ENCODE measurements at regions not wholly inside any gene's neighbourhood (a gene's known extent, or its start where the extent isn't known, plus 50 kb on each side); places are given as distances from the start of the nearest gene placed in this dataset.

DNA sequence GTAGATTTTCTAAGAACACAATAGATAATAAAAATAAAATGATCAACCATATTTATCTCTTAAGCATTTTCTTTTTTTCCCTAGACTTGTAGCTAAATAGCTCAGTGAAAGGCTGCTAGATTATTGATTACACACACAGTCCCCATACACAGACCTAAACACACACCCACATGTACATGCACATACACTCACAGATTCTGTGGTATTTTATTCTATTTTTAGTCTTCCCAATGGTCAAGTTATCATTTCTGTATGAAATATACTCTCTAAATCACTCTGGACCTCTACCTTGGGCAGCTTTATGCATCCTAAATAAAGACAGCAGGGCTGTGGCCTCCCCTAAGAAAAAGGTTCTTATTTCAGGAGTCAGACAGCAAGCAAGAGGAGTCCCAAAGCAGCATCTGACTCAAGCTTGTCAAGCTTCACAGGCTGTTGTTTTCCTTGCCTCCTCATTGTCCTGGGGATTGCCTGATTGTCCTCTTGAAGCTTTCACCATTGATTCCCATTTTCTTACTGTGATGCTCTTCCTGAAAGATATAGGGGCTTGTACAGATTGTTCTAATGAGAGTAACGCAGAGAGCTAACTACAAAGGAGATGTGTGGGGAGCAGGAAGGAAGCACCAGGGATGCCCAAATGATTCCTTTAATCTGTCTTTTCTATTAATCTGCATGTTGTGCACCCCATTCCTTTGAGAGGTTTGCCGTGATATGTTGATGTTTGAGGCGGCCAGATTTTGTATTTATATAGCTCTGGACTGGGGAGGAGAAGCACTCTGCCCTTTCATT is 986.5 kb downstream of the PCDH17 start:
- no peak for TF ChIP-seq POLR2A (IDR thresholded peaks at IDR 0.05)
- TF ChIP-seq EP300 (IDR thresholded peaks at IDR 0.05), result no peak
- TF ChIP-seq, protein P1, sequence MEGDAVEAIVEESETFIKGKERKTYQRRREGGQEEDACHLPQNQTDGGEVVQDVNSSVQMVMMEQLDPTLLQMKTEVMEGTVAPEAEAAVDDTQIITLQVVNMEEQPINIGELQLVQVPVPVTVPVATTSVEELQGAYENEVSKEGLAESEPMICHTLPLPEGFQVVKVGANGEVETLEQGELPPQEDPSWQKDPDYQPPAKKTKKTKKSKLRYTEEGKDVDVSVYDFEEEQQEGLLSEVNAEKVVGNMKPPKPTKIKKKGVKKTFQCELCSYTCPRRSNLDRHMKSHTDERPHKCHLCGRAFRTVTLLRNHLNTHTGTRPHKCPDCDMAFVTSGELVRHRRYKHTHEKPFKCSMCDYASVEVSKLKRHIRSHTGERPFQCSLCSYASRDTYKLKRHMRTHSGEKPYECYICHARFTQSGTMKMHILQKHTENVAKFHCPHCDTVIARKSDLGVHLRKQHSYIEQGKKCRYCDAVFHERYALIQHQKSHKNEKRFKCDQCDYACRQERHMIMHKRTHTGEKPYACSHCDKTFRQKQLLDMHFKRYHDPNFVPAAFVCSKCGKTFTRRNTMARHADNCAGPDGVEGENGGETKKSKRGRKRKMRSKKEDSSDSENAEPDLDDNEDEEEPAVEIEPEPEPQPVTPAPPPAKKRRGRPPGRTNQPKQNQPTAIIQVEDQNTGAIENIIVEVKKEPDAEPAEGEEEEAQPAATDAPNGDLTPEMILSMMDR (IDR thresholded peaks at IDR 0.05), result no peak

DNA sequence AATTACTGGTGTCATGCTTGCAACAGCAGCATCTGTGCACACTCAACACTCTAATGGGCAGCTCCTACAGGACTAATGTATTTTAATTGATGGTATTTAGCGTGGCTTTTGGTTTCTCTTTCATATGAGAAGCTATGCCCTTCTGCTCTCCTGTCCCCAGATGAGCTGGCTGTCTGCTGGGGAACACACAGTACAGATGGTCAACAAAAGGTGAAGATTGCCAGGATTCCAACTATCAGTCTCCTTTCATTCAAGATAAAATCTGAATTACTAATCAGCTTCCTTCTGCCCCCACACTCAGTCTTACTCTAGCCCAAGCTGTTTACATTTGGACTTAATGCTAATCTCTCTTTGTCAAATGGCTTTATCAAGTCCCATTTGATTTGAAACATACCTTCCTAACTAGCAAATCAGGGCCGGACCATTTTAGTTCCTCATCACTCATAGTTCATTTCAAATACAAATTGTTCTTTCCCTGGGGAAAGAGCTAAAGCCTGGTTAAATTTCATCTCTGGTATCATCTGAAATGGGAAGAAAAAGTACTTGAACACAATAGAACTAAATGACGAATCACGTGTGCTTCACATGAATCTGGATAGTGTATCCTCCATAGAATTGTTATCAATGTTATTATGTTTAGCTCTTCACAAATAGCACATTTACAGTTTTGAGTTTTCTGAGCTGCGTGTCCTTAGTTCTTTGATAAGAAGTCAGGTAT is 988.0 kb downstream of the PCDH17 start:
- H3K27ac ChIP-seq, result no peak overlapping the region
- TF ChIP-seq, protein P1 (IDR thresholded peaks at IDR 0.05), result no peak
- TF ChIP-seq POLR2A (IDR thresholded peaks at IDR 0.05) (no peak), EP300 (IDR thresholded peaks at IDR 0.05) (no peak)
- no peak for DNase-seq (ENCODE audit: low spot score in 2 of 2)
- 82 to 84% methylated on average over 5 of the region's 5 CpGs for WGBS, 2 donors
- no peaks in the 10 kb centered on the region for H3K9me3 ChIP-seq
- no peak overlapping the region for H3K4me3 ChIP-seq
- H3K4me1 ChIP-seq, result no peaks in the 10 kb centered on the region
- H3K36me3 ChIP-seq, result no peaks in the 10 kb centered on the region
- H3K27me3 ChIP-seq, result no peaks in the 10 kb centered on the region

More for the DNA sequence above, 986.5 kb downstream of the PCDH17 start:
- no peaks in the 10 kb centered on the region for H3K27me3 ChIP-seq
- no peak overlapping the region for H3K4me3 ChIP-seq
- 48 to 62% methylated on average over 3 of the region's 3 CpGs for WGBS, 2 donors
- H3K4me1 ChIP-seq, result no peaks in the 10 kb centered on the region
- H3K9me3 ChIP-seq, result no peaks in the 10 kb centered on the region
- H3K27ac ChIP-seq, result no peak overlapping the region
- DNase-seq (ENCODE audit: low spot score in 2 of 2), result no peak
- no peaks in the 10 kb centered on the region for H3K36me3 ChIP-seq

DNA sequence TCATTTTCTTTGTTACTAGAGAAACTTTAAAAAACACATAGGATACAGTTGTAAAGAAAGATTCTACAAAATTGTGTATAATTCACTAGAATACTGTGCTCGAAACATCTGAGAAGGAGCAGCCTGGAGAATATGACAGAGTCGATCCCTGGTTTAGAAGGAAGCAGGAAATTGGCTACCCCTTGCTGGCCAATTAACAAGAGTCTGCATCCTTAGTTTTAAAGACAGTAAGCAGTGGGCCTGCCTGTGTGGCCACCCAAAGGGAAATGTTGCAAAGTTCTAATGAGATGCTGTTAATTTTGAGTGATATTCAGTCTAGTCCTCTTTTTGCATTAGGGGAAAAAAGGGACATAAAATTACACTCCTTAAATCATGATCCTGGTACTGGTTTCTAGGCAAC is 988.6 kb downstream of the PCDH17 start:
- DNase-seq (ENCODE audit: low spot score in 2 of 2), result no peak
- Histone ChIP-seq H3K4me3 (no peak overlapping the region), H3K27ac (no peak overlapping the region), H3K9me3 (peaks cover 0 to 2% (median 0%) of the 10 kb centered on the region in 4 donors), H3K27me3 (no peaks in the 10 kb centered on the region), H3K4me1 (no peaks in the 10 kb centered on the region), H3K36me3 (no peaks in the 10 kb centered on the region)
- TF ChIP-seq EP300 (IDR thresholded peaks at IDR 0.05), result no peak
- TF ChIP-seq POLR2A (IDR thresholded peaks at IDR 0.05), result no peak
- TF ChIP-seq, protein P1 (IDR thresholded peaks at IDR 0.05), result no peak
- WGBS, 2 donors, result 74 to 87% methylated on average over 2 of the region's 2 CpGs

DNA sequence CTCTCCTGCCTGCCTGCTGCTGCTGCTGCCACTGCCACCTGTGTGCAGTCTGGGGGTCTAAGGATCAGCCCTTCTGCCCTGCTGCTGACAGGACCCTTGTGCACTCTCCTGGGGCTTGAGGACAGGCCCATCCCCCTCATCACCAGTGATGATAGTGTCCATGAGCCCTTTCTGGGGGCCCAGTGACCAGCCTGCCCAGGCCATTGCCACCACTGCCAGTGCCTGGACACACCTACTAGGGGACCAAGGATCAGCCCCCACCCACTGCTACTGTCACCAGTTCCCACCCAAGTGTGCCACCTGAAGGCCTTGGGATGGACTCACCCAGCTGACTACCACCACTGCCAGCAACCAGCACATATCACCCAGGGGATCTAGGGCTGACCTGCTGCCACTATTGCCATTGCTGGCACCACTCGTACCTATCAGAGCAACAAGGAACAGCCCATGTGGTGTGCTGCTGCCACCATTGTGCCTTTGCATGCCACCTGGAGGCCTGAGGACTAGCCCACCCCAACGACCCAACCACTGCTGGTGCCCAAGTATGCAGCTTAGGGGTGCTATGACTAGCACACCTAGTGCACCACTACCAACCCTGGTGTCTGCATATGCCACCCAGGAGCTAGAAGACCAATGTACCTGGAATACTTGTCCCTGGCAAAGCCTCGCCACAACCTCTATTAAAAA is 994.3 kb downstream of the PCDH17 start:
- TF ChIP-seq EP300 (IDR thresholded peaks at IDR 0.05), result no peak
- no peak for TF ChIP-seq POLR2A (IDR thresholded peaks at IDR 0.05)
- TF ChIP-seq, protein P1 (IDR thresholded peaks at IDR 0.05), result no peak
- H3K36me3 ChIP-seq, result no peaks in the 10 kb centered on the region
- 93 to 94% methylated on average over 3 of the region's 3 CpGs for WGBS, 2 donors

More for the DNA sequence above, 994.3 kb downstream of the PCDH17 start:
- H3K9me3 ChIP-seq, result peaks cover 0 to 26% (median 0%) of the 10 kb centered on the region in 4 donors
- no peaks in the 10 kb centered on the region for H3K4me1 ChIP-seq
- no peak overlapping the region for H3K4me3 ChIP-seq
- H3K27me3 ChIP-seq, result no peaks in the 10 kb centered on the region
- DNase-seq (ENCODE audit: low spot score in 2 of 2), result no peak
- H3K27ac ChIP-seq, result no peak overlapping the region

All from tibial nerve (tissue), 4 donors.